DND-41 (cell line): ENCODE measurements at regions not wholly inside any gene's neighbourhood (a gene's known extent, or its start where the extent isn't known, plus 50 kb on each side); places are given as distances from the start of the nearest gene placed in this dataset.

Experiments used
- ATAC-seq: fragments of 200-7000 bp; cut with Tn5 transposase; 3 replicates; pipeline ENCODE4 v1.9.1; 2021; ENCODE audit warnings: low read depth; ENCODE audit not compliant: insufficient read depth
- DNase-seq: peaks from one replicate; pipeline ENCODE4 v3.0.0-alpha.2; 2020
- H2AFZ ChIP-seq: 2 replicates; pipeline ENCODE4 v1.6.0; 2012; ENCODE audit warnings: low read depth, low read length
- H3K27ac ChIP-seq: 2 replicates; pipeline ENCODE4 v1.5.1; 2012; ENCODE audit warnings: low read length, inconsistent platforms
- H3K27me3 ChIP-seq: fragments of 200-600 bp; sonication (generic); 2 replicates; pipeline ENCODE4 v1.6.0; 2012; ENCODE audit warnings: low read length, mild to moderate bottlenecking, inconsistent platforms; ENCODE audit not compliant: insufficient read depth, poor library complexity
- H3K36me3 ChIP-seq: 2 replicates; pipeline ENCODE4 v1.5.1; 2012; ENCODE audit warnings: low read length, inconsistent platforms; ENCODE audit not compliant: insufficient read depth
- H3K4me1 ChIP-seq: 2 replicates; pipeline ENCODE4 v1.5.1; 2012; ENCODE audit warnings: mild to moderate bottlenecking, low read length; ENCODE audit not compliant: insufficient read depth
- H3K4me2 ChIP-seq: 2 replicates; pipeline ENCODE4 v1.6.0; 2012; ENCODE audit warnings: mild to moderate bottlenecking, moderate library complexity, low read length, inconsistent platforms; ENCODE audit not compliant: insufficient read depth
- H3K4me3 ChIP-seq, 2 experiments: fragments of 200-600 bp in 1 of 2; shearing (Covaris generic) in 1 of 2; 2 replicates each; pipeline ENCODE4 v1.5.1; 2012 to 2016; ENCODE audit warnings: inconsistent platforms in 2 of 2, low read length in 2 of 2, mild to moderate bottlenecking in 2 of 2, low read depth in 1 of 2, moderate library complexity in 1 of 2
- H3K79me2 ChIP-seq: 2 replicates; pipeline ENCODE4 v1.6.0; 2012; ENCODE audit warnings: low read length, inconsistent platforms; ENCODE audit not compliant: insufficient read depth
- H3K9ac ChIP-seq: 2 replicates; pipeline ENCODE4 v1.6.0; 2012; ENCODE audit warnings: low read depth, mild to moderate bottlenecking, inconsistent platforms, low read length, moderate library complexity
- H3K9me3 ChIP-seq: 2 replicates; pipeline ENCODE4 v1.5.1; 2012; ENCODE audit warnings: low read length, moderate library complexity, mild to moderate bottlenecking, inconsistent platforms; ENCODE audit not compliant: insufficient read depth, severe bottlenecking
- H4K20me1 ChIP-seq: 2 replicates; pipeline ENCODE4 v1.6.0; 2012; ENCODE audit warnings: low read length; ENCODE audit not compliant: insufficient read depth
- CTCF ChIP-seq: IDR thresholded peaks from 2 replicates; pipeline ENCODE4 v1.5.1; 2012; ENCODE audit warnings: borderline replicate concordance, low read length, moderate library complexity, mild to moderate bottlenecking; ENCODE audit not compliant: poor library complexity, severe bottlenecking; ENCODE audit errors: extremely low read depth
- EZH2 ChIP-seq: IDR thresholded peaks from 3 replicates; pipeline ENCODE4 v1.6.1; 2012; ENCODE audit warnings: borderline replicate concordance, low read depth, mild to moderate bottlenecking, moderate library complexity, low read length, inconsistent platforms; ENCODE audit not compliant: severe bottlenecking

GRCh38 chr4:60327651-60328050, 872.5 kb upstream of the ADGRL3 start:
- TF ChIP-seq CTCF = no peak
- TF ChIP-seq EZH2 = no peak
- DNase-seq = no peak
- no peaks in the 10 kb centered on the region for H4K20me1 ChIP-seq
- no peak overlapping the region for H3K4me3 ChIP-seq
- H3K4me1 ChIP-seq = no peaks in the 10 kb centered on the region
- H3K9me3 ChIP-seq = no peaks in the 10 kb centered on the region
- H2AFZ ChIP-seq = no peak overlapping the region
- H3K27ac ChIP-seq = no peak overlapping the region
- no peak overlapping the region for H3K4me2 ChIP-seq
- H3K79me2 ChIP-seq = no peaks in the 10 kb centered on the region
- H3K9ac ChIP-seq = no peak overlapping the region
- no peak for ATAC-seq
- no peaks in the 10 kb centered on the region for H3K36me3 ChIP-seq
- H3K27me3 ChIP-seq = no peaks in the 10 kb centered on the region

GRCh38 chr4:60344908-60345307, 855.2 kb upstream of the ADGRL3 start:
- TF ChIP-seq EZH2 (no peak), CTCF (no peak)
- H3K4me2 ChIP-seq = no peak overlapping the region
- H3K27ac ChIP-seq = no peak overlapping the region
- no peaks in the 10 kb centered on the region for H4K20me1 ChIP-seq
- H2AFZ ChIP-seq = no peak overlapping the region
- DNase-seq (no peak), ATAC-seq (no peak)
- no peak overlapping the region for H3K9ac ChIP-seq
- no peak overlapping the region for H3K4me3 ChIP-seq
- no peaks in the 10 kb centered on the region for H3K4me1 ChIP-seq
- H3K79me2 ChIP-seq = no peaks in the 10 kb centered on the region
- H3K9me3 ChIP-seq = no peaks in the 10 kb centered on the region
- H3K27me3 ChIP-seq = no peaks in the 10 kb centered on the region
- H3K36me3 ChIP-seq = no peaks in the 10 kb centered on the region

GRCh38 chr4:60345392-60345791, 854.7 kb upstream of the ADGRL3 start:
- H3K79me2 ChIP-seq = no peaks in the 10 kb centered on the region
- DNase-seq (no peak), ATAC-seq (no peak)
- no peak overlapping the region for H2AFZ ChIP-seq
- H3K27me3 ChIP-seq = no peaks in the 10 kb centered on the region
- H3K9ac ChIP-seq = no peak overlapping the region
- no peaks in the 10 kb centered on the region for H3K36me3 ChIP-seq
- H3K27ac ChIP-seq = no peak overlapping the region
- no peak for TF ChIP-seq CTCF
- TF ChIP-seq EZH2 = no peak
- no peaks in the 10 kb centered on the region for H4K20me1 ChIP-seq
- H3K4me1 ChIP-seq = no peaks in the 10 kb centered on the region
- no peak overlapping the region for H3K4me2 ChIP-seq
- no peak overlapping the region for H3K4me3 ChIP-seq
- H3K9me3 ChIP-seq = no peaks in the 10 kb centered on the region

GRCh38 chr4:60359746-60360367, 840.3 kb upstream of the ADGRL3 start:
- Histone ChIP-seq H3K27ac (no peak overlapping the region), H3K79me2 (no peaks in the 10 kb centered on the region), H4K20me1 (no peaks in the 10 kb centered on the region), H3K9ac (no peak overlapping the region), H3K9me3 (no peaks in the 10 kb centered on the region), H3K4me1 (no peaks in the 10 kb centered on the region), H2AFZ (no peak overlapping the region), H3K4me2 (no peak overlapping the region), H3K36me3 (no peaks in the 10 kb centered on the region), H3K4me3 (no peak overlapping the region), H3K27me3 (no peaks in the 10 kb centered on the region)
- TF ChIP-seq EZH2 = no peak
- no peak for DNase-seq
- no peak for ATAC-seq
